CMK (cell line): ENCODE measurements at regions not wholly inside any gene's neighbourhood (a gene's known extent, or its start where the extent isn't known, plus 50 kb on each side); places are given as distances from the start of the nearest gene placed in this dataset.

Experiments
- DNase-seq: peaks from one replicate; pipeline ENCODE4 v3.0.0-alpha.2; 2010; ENCODE audit warnings: low read depth

DNA sequence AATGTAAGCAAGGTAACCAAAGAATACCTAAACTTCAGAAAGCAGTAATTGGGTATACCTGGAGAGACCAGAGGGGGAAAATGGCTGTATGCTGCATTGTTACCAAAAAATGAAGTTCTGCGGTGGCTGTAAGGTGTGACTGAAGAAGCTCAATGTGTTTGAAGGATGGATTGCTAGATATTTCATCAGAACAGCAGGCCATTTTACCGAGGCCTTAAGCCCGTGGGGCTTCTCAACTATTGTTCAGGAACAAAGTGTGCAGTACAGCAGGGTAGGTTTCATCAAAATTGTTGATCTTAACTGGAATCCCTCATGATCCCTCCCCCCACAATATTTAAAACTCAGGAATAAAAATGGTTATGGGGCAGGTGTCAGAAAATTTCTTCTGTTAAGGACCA is 204.0 kb upstream of the GHITM start:
- DNase-seq, result no peak

DNA sequence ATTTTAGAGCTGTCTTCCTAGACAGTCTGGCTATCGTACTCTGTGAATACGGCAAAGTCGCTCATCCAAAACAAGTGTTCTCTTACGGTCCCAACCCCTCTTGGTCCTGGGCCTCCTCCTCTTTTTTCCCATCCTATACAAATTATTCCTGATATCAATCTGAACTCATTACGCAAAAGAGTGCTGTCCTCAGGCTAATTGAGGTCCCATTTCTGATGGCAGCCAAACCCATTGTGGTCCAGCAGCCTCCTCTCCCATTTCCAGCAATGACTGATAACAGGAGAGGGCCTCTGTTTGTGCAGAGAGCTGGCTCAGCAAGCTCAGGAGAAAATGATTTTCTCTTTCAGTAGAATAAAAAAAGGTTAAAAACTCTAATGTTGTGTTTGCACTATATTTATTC is 203.4 kb upstream of the GHITM start:
- no peak for DNase-seq

GRCh38 chr10:83937161-83937560 is 202.1 kb upstream of the GHITM start:
- no peak for DNase-seq

- DNase-seq, result no peak
These were observed 201.5 kb upstream of the GHITM start for GRCh38 chr10:83937826-83938225.

DNA sequence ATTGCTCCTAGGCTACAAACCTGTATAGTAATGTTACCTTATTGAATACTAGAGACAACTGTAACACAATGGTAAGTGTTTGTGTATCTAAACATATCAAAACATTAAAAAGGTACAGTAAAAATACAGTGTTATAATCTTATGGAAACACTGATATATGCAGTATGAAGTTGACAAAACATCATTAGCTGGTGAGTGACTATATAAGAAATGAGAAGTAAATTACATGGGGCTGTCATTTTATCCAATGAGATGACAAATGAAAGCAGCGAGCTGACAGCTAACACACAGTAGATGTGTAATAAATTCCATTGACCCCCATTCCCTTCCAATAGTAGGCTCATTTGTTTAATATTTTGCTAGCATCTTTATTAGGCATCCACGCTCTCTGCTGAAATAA is 198.1 kb upstream of the GHITM start:
- no peak for DNase-seq

DNA sequence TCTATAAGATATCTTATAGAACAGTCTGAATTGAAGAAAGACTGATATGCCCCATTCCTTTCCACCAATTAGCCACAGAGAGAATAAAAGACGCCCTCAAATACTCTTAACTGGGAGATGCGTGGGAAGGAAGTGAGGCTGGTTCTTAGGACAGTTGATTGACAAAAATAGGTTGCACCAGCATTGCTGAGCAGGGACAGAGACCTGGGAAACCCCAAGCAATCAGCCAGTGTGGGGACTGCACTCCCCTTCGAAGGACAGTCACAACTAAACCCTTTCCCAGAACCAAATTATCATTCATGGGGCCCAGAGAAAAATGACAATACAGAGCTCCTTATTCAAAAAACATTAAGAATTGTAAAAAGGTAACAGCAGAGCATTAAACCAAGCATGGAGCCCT is 196.9 kb upstream of the GHITM start:
- DNase-seq, result no peak

DNA sequence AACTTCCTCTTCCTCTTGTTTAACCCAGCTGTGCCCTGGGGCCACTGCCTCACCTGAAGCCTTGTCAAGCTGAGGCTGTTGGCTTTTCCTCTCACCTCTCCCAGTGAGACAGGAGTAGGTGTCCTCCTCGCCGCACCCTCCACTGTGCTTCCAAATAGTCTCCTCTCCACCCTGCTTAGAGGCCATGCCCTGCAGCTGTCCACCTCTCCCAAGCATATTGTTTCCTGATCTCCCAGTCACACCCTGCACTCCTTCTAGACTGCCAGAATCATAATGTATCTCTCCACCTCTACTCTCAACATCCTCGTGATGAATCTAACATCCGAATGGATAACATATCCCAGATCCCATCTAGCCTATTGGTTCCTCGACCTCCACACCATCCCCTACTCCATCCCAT is 196.3 kb upstream of the GHITM start:
- DNase-seq, result no peak

- DNase-seq, result no peak
These were observed 195.4 kb upstream of the GHITM start for GRCh38 chr10:83943920-83944319.

DNA sequence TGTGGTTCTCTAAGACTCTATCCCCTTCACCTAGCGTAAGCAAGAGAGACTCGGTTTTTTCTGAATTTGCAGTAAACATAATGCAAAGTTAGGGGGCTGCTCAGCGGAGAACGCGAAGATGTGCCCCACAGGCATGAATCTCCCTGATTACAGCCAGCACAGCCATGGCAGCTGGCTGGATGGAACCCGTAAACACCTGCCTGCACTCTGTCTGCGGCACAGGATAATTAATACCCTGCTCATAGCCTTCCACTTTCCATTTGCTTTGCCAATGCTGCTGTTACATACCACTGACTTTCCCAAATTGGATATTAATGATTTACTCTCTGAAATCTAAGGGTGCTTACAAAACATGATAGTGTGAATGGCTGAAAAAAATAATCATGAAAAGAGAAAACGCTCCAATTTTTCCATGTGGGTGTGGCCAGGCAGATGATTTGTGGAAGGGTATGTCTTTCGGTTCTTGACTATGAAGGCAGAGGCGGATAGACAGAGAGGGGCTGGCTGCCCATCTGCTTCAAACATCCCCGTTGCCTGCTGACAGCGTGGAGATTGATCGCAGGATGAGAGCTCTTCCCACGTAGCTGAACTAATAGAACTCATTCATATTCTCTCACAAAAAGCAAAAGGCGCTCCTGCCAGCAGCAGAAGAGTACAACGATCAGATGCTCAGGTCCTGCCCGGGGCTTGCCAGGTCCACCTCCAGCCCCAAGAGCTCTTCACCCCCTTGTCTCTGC is 193.2 kb upstream of the GHITM start:
- DNase-seq, result no peak

DNA sequence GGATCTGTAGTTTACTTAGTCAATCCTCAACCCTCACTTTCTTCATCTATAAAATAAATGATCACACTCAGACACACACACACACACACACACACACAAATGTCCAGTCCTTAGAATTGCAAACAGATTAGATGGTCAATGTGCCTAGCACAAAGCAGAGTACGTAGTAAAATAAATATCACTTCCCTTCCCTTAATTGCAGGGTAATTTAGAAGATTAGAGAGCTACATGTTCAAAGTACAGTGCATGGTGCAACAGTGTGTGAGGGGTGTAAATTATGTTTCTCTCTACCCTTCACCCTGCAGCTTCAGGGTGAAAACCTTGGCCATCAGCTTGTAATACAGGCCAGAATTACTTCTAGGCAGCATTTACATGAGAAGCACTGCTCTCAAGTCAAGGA is 187.0 kb upstream of the GHITM start:
- no peak for DNase-seq

DNA sequence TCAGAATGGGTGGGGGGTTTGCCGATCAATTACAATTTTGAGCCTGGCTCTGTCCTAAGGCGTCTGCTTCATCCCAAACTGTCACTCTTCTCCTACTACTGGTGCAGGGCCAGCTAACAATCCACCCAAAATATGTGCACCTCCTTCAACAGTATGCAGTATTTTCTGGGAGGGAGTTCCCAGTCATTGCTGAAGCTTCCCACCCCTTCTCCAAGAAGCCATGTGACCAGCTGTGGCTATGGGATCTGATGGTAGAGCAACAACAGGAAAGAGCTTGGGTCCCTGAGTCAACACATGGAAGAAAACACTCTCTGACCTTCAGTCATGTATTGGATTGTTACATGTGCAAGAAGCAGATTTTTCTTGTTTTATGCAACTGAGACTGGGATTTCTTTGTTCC is 185.7 kb upstream of the GHITM start:
- no peak for DNase-seq

- no peak for DNase-seq
These were observed 185.0 kb upstream of the GHITM start for GRCh38 chr10:83954193-83954799.

DNA sequence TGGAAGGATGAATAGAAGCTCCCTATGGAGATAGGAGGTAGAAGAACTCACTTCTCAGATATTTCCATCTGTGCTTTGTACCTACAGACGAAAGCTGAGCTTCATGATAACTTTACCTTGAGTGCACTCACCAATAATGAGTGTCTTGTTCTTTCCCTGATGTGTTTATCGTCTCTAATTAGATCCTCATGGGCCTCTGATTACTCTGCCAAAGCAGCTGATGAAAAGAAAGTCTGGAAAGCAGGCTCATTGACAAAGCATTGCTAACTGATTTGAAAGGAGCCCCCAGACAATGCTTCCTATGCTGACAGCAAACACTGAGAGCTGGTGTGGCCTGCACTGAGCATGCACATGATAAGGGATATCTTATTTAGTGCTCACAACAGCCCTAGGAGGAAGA is 183.9 kb upstream of the GHITM start:
- DNase-seq, result no peak

DNA sequence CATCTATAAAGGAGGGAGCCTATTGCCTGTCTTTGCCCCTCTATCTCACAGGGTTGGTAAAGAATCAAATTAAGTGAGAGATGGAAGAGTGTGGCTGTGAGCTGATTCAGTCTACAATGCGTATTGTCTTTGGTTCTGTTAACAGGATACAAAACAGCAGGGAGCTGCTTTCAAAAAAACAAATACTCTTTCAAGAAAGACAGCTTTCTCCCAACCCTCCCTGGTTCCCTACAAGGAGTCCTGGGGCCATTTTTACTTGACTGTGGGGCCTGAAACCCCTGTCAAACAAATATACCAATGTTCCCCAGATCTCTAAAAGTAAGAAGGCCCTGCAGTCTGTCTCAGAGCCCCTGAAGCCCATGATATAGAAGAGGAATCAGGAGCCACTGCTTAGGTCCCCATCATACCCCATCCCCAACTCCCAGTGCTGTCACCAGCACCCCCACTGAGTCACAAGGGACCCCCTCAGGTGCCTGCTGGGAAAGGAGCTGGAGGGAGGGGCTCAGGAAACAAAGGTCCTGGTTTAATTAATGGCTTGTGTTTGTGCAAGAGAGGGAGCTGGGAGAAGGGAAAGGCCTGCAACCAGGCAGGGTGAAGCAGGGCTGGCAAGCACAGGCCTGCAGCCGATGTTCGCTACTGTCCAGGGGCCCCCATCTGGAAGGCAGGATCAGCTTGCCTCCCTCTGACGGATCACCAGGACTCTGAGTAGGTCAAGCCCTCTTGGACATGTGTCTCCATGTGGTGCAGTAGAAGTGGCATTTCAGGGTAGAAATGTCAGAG is 182.0 kb upstream of the GHITM start:
- DNase-seq, result no peak

GRCh38 chr10:83959328-83959727 is 180.0 kb upstream of the GHITM start:
- DNase-seq, result no peak

- no peak for DNase-seq
These were observed 179.2 kb upstream of the GHITM start for GRCh38 chr10:83960125-83960524.

DNA sequence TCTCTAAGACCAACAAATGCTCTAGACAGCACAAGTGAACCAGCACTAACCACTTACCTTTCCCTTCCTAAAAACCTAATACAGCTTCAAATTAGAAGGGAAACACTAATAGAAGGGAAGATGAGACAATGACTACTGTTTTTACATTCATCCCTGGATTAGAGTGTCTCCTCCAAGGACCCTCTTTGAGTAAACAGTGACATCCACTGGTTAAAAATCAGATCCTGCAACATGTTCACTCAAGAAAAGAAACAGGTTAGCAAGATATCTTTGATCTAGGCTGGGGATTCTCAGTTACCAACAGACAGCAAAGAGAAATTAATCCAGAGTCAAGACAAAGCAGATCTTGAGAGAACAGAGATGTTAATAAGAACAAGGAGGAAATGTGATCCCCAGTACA is 177.7 kb upstream of the GHITM start:
- no peak for DNase-seq

DNA sequence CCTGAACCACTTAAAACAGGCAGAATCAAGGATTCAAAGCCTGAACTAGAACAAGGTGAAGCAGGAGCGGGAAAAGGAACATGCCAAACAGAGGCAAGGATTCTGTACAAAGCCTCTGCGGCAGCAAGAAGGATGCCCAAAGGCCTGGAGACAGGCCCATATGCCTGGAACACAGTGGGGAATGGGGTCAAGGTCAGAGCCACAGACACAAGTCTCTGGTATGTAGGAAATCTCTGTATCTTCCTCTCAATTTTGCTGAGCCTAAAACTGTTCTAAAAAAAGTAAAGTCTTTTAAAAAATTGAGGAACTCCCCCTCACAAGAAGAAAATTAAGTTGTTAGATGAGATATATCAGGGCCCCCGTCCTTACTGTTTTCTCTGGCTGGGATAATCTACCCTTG is 175.9 kb upstream of the GHITM start:
- DNase-seq, result no peak

- DNase-seq, result no peak
These were observed 173.8 kb upstream of the GHITM start for GRCh38 chr10:83965473-83965872.

DNA sequence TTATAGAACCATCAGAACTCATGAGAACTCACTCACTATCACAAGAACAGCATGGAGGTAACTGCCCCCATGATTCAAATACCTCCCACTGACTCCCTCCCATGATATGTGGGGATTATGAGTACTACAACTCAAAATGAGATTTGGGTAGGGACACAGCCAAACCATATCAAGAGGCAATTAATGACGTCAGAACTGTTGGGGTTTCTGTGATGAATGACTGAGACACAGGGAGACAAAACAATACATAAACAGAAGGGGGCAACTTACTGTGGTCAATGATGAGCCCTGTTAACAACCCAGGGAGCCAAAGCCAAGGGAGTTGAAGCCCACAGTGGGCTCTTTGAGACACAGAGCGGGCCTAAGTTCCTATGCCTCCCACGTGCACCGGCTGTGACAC is 171.3 kb upstream of the GHITM start:
- no peak for DNase-seq

DNA sequence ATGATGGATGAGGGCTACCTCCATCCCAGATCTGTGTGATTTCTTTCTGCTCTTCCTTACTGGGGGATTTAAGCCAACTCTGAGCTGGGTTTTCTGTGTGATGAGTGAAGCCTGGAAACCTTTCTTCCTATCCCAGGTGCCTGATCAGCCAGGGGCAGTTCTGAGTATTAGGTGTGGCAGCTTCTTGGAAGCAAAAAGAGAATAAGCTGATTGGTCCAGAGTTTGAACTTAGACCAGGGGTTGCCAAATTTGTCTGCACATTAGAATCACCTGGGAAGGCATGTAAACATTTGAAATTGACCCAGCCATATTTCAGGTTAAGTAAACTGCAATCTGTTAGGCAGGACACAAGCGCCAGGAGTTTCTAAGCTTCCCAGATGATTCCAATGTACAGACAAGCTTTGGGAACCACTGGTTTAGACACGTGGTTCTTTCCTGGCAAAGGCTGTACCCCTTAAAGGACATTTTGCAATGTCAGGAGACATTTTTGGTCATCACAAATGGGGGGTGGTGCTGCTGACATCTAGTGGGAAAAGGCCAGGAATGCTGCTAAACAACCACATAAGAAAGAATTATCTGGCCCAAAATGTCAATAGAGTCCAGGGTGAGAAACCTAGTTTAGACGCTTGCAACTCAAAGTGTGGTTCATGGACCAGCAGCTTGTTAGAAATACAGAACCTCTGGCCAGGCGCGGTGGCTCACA is 160.5 kb upstream of the GHITM start:
- no peak for DNase-seq

DNA sequence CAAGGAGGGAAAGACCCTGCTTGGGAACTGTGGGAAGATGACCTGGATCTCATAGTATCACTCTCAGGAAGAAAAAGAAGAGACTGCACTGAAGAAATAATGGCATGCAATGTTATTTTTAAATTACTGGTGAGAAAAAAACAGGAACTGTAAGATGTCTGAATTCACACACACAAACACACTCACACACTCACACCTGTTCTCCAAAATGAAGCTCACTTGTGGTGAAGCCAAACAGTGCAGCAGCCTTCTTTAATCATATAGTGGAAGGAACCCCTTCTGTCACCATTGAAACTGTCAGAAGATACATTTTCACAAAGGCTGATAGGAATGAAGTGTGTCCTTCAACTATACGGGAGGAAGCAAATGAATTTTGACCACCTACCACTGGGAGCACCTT is 156.5 kb upstream of the GHITM start:
- DNase-seq, result no peak
